ENCODE measurements at regions not wholly inside any gene's neighbourhood (a gene's known extent, or its start where the extent isn't known, plus 50 kb on each side); places are given as distances from the start of the nearest gene placed in this dataset.
"Not testable (repeated sequence)": the region's sequence is repeated elsewhere in the genome, so short reads cannot be mapped to it uniquely, and the experiment has no call there.

DNA sequence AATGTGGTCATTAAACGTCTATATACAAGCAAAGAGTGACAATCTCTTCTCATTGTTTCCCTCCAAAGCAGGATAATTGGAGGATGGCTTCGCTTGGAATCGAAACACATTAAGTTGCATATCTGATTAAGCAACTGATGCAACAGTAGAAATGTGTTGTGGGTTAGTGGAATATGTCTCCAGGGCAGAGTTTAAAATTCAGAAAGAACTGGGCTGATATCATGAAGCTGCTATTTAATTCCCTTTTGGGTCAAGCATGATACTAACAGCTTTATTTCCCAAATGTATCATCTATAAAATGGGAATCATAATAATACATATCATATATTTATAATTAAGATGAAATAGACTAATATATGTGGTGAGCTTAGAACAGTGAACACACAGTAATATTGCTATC, 1763.0 kb upstream of the C9orf72 start:
- DNase-seq (ENCODE audit: low read depth in 2 of 2): no peak

DNA sequence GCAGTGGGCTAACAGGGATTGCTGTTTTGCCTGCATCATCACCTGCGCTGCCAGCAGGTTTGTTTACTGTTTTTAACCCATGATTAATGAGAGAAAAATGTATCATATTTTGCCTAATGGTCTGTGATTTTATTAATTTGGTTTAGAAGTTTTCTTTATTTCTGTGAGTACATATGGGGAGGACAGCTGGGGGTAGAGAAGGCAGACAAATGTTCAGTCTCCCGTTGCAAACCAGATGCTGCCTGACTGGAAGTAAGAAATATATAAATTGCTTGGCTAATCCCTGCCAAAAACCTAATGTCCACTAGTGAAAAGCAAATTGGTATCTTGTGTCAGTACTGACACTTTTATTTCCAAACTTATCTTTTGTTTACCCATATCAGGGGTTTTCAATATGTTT, 1766.1 kb upstream of the C9orf72 start:
- no peak for DNase-seq (ENCODE audit: low read depth in 2 of 2)

- no peak for DNase-seq (ENCODE audit: low read depth in 2 of 2)
These were observed 1775.7 kb upstream of the C9orf72 start for GRCh38 chr9:29348999-29349398.

GRCh38 chr9:29389421-29389820, 1816.1 kb upstream of the C9orf72 start:
- DNase-seq (ENCODE audit: low read depth in 2 of 2): no peak

DNA sequence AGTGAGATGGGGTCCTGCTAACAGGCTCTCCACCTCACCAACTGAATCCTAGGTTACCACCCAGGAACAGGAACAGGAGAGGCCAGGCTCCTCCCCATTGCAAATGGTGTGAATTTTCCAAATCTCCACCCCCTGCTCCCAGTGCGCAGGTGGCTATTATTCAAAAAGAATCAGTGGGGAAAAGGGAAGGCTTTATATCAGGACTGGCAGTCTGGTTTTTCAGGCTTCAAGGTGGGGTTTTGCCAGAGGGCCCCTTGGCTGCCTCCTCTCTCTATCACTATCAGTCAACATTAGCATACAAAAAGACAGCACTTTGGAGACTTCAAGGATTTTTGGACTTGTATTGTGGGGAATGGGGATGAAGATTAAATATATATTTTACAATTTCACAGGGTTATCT, 1817.6 kb upstream of the C9orf72 start:
- DNase-seq (ENCODE audit: low read depth in 2 of 2): no peak

GRCh38 chr9:29393064-29393463, 1819.8 kb upstream of the C9orf72 start:
- DNase-seq (ENCODE audit: low read depth in 2 of 2): no peak

GRCh38 chr9:29394855-29395254, 1821.6 kb upstream of the C9orf72 start:
- no peak for DNase-seq (ENCODE audit: low read depth in 2 of 2)

GRCh38 chr9:29397148-29397547, 1823.9 kb upstream of the C9orf72 start:
- no peak for DNase-seq (ENCODE audit: low read depth in 2 of 2)

DNA sequence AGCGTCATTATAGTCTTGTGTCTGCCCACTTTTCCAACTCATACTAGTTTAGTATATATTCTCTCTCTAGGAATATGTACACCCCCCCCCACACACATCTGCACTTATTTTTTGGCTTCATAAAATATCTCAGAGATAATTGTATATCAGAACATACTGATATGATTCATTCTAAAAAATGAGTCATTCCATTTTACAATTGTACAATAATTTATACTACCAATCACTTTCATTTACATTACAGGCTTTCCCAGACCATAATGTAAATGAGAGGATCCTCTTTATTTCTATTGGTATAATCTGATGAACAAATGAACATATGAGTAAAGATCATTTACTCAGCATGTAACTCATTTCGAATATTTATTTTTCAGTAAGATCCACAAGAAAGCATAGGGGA, 1842.9 kb upstream of the C9orf72 start:
- no peak for DNase-seq (ENCODE audit: low read depth in 2 of 2)

- no peak for DNase-seq (ENCODE audit: low read depth in 2 of 2)
These were observed 1849.2 kb upstream of the C9orf72 start for GRCh38 chr9:29422438-29422837.

DNA sequence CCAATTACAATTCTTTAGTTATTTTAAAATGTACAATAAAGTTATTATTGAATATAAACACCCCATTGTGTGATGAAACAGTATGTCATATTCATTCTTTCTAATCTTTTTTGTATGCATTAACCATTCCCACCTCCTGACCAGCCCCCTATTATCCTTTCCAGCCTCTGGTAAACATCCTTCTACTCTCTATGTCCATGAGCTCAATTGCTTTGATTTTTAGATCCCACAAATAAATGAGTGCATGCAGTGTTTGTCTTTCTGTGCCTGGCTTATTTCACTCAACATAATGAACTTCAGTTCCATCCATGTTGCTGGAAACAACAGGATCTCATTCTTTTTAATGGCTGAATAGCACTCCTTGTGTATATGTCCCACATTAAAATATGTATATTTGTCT, 1858.9 kb upstream of the C9orf72 start:
- no peak for DNase-seq (ENCODE audit: low read depth in 2 of 2)

DNA sequence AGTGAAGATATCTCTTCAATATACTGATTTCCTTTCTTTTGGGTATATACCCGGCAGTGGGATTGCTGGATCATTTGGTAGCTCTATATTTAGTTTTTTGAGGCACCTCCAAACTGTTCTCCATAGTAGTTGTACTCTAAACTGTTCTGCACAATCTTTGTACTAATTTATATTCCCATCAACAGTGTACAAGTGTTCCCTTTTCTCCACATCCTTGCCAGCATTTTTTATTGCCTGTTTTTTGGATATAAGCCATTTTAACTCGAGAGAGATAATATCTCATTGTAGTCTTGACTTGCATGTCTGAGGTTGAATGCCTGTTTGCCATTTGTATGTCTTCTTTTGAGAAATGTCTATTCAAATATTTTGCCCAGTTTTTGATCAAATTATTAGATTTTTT, 1859.4 kb upstream of the C9orf72 start:
- DNase-seq (ENCODE audit: low read depth in 2 of 2): not testable (repeated sequence)

GRCh38 chr9:29435368-29435767, 1862.1 kb upstream of the C9orf72 start:
- no peak for DNase-seq (ENCODE audit: low read depth in 2 of 2)

DNA sequence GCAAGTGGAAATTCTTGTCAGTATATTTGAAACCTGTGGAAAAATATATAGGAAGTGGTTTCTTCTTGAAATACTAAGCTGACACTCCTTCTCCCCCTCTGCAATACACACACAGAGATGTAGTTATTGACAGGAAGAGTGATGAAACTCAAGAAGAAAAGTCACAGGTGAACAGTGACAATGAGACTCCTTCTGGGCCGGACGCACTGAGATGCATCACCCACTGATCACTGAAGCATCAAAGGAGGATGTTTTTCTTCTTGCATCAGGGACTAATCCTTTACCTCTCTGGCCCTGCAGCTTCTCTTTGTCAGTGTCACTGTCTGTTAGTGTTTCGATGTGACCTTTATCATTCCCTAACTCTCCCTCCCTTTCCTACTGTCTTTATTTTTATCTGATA, 1864.2 kb upstream of the C9orf72 start:
- no peak for DNase-seq (ENCODE audit: low read depth in 2 of 2)

- DNase-seq (ENCODE audit: low read depth in 2 of 2): no peak
These were observed 1866.7 kb upstream of the C9orf72 start for GRCh38 chr9:29439961-29440360.

DNA sequence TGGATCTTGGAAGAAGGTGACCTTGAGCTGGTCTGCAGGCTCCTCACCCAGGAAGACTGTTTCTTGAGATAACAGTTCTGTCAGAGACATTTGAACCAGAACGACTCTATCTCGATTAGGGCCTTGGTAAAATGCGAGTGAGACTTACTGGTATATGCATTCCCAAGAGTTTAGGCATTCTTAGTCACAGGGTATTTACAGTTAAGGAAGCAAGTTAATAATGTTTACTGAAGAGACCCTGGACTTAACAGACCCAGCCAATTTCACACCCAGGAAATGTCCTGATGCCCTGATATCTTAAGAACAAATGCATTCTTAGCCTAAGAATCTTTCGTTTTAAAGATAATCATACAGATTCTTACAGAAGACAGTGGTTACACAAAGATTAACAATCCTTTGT, 1867.2 kb upstream of the C9orf72 start:
- no peak for DNase-seq (ENCODE audit: low read depth in 2 of 2)

- DNase-seq (ENCODE audit: low read depth in 2 of 2): no peak
These were observed 1872.5 kb upstream of the C9orf72 start for GRCh38 chr9:29445751-29446150.

DNA sequence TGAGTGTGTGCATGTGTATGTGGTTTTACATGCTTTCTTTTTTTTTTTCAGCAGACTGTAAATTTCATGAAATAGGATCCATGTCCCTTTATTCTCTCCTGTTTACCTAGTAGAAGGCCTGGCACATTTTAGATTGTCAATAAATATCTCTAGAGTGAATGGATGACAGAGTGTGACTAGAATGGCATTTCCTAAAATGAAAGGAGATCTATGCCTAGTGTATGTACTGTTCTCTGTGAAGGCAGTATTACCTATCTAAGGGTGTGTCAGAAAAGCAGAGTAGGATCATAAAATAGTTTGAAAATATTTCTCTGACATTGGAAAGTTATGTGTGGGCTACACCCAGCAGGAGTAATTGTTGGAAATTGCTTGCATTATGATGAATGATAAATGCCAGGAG, 1876.0 kb upstream of the C9orf72 start:
- no peak for DNase-seq (ENCODE audit: low read depth in 2 of 2)

DNA sequence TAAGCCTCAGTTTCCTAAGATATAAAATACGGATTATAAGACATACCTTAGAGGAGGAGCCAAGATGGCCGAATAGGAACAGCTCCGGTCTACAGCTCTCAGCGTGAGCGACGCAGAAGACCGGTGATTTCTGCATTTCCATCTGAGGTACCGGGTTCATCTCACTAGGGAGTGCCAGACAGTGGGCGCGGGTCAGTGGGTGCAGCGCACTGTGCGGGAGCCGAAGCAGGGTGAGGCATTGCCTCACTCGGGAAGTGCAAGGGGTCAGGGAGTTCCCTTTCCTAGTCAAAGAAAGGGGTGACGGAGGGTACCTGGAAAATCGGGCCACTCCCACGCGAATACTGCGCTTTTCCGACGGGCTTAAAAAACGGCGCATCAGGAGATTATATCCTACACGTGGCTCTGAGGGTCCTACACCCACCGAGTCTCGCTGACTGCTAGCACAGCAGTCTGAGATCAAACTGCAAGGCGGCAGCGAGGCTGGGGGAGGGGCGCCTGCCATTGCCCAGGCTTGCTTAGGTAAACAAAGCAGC, 1877.1 kb upstream of the C9orf72 start:
- DNase-seq (ENCODE audit: low read depth in 2 of 2): not testable (repeated sequence)

DNA sequence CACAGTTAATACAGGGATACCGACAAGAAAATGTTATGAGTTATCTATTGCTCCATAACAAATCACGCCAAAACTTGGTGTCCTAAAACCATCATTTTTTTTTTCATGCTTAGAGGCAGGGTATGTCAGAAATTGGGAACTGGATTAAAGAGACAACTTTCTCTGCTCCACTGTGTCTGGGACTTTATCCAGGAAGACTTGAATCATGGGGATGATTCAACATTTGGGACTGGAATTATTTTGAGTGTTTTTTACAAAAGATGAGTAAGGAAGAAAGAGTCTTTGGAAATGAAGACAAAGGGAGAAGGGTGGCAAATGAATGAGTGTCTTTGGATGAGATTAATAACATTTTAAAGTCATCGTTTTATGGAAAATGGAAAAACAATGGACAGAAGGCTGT, 1883.7 kb upstream of the C9orf72 start:
- no peak for DNase-seq (ENCODE audit: low read depth in 2 of 2)

GRCh38 chr9:29475471-29475870, 1902.2 kb upstream of the C9orf72 start:
- no peak for DNase-seq (ENCODE audit: low read depth in 2 of 2)

GRCh38 chr9:29511680-29512079, 1938.4 kb upstream of the C9orf72 start:
- DNase-seq (ENCODE audit: low read depth in 2 of 2): no peak

DNA sequence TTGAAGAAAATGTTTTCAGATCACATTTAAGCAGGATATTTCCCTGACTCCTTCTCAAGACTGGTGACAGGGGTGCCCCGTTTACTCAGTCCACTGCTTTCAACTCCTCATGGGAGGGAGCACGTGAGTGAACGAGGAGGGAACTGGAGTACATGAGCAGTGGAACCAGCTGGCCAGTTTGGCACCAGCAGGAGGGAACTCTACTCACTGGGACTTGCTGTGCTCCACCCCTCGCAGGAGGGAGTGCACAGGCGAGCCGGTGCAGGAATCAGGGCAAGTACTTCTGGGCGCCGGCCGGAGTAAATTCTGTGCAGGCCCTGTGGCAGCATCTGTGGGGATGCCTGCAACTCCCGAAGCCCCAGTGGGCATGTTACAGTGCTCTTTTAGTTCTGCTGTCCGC, 1941.1 kb upstream of the C9orf72 start:
- no peak for DNase-seq (ENCODE audit: low read depth in 2 of 2)

- DNase-seq (ENCODE audit: low read depth in 2 of 2): no peak
These were observed 1941.6 kb upstream of the C9orf72 start for GRCh38 chr9:29514862-29515261.

GRCh38 chr9:29548436-29548835, 1975.2 kb upstream of the C9orf72 start:
- DNase-seq (ENCODE audit: low read depth in 2 of 2): no peak

Measured in stimulated activated CD4-positive, alpha-beta T cell treated with anti-CD3 and anti-CD28 coated beads, Interleukin-12 subunit alpha, Interleukin-12 subunit beta, amount 100 ng/mL, for 24 hours (primary cell).